ENCODE measurements at regions not wholly inside any gene's neighbourhood (a gene's known extent, or its start where the extent isn't known, plus 50 kb on each side); places are given as distances from the start of the nearest gene placed in this dataset.

GRCh38 chr7:16320099-16320660 is 101.2 kb downstream of the CRPPA start:
- DNase-seq (ENCODE audit: low read depth in 2 of 2) = no peak

GRCh38 chr7:16318989-16319915 is 102.1 kb downstream of the CRPPA start:
- no peak for DNase-seq (ENCODE audit: low read depth in 2 of 2)

GRCh38 chr7:16318463-16318862 is 102.9 kb downstream of the CRPPA start:
- DNase-seq (ENCODE audit: low read depth in 2 of 2) = no peak

DNA sequence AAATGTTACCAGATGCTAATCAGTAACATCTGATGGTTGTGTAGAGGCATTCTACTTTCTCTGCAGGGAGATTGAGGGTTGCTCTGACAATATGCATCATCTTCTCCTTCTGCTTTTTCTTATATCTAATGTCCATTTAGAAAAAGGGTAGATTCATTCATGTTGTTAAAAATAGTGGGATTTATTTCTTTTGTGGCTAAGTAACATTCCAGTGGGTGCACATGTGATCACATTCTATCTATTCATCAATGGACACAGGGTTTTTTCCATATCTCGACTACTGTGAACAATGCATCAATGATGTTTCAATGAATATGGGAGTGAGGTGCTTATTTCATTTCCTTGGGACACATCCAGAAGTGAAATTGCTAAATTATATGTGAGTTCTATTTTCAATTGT is 103.9 kb downstream of the CRPPA start:
- no peak for DNase-seq (ENCODE audit: low read depth in 2 of 2)

- no peak for DNase-seq (ENCODE audit: low read depth in 2 of 2)
Measured at GRCh38 chr7:16315280-16315679, 106.1 kb downstream of the CRPPA start.

DNA sequence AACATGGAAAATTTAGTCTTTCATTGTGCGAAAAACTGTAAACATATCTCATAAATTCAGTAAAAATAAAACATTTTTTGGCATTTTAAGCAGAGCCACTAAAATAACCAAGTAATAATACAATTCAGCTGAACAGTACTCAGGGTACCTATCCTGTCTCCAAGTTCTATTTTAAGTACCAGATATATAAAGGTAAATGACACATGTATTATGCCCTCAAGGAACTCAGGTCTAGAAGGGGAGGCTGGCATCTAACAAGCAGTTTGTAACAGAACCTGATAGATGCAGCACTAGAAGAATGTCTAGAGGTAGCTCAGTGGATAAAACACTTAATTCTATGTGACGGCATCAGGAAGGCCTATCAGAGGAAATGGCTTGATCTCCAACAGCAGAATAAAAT is 112.2 kb downstream of the CRPPA start:
- no peak for DNase-seq (ENCODE audit: low read depth in 2 of 2)

DNA sequence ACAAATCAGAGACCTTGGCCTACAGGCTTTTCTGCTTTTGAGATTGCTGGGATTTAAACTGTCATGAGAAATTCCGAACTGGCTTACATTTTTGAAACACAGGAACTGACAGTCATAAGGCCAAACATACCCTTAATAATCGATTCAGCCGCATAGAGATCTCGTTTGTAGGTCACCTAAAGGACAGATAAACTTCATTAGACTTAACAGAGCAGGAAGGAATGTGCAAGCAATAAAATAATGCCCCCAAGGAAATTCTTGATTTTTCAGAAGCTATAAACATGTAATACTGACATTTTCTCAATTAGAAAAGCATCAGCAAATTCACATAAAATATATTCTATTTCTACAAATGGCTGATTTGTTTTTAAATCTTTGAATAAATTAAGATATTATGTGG is 120.0 kb downstream of the CRPPA start:
- DNase-seq (ENCODE audit: low read depth in 2 of 2) = no peak

GRCh38 chr7:16300361-16300895 is 120.9 kb downstream of the CRPPA start:
- DNase-seq (ENCODE audit: low read depth in 2 of 2) = no peak

- DNase-seq (ENCODE audit: low read depth in 2 of 2) = no peak
Measured at GRCh38 chr7:16299853-16300252, 121.5 kb downstream of the CRPPA start.

DNA sequence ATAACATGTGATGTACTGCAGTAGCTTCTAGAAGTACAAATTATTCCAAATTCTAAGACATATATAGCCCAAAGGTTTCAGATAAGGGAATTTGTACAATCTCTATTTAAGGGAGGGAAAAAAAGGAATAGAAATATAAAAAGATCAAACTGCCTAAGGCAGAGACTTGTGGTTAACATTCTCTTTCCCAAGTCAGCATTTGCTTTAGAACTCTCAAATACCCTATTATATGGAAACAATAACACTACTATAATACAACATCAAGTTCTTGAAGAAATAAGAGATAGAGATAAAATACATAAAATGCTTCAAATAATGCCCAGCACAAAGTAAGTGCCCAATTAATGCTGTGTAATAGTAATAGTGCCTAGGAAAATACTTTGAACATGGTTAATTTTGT is 123.1 kb downstream of the CRPPA start:
- no peak for DNase-seq (ENCODE audit: low read depth in 2 of 2)

DNA sequence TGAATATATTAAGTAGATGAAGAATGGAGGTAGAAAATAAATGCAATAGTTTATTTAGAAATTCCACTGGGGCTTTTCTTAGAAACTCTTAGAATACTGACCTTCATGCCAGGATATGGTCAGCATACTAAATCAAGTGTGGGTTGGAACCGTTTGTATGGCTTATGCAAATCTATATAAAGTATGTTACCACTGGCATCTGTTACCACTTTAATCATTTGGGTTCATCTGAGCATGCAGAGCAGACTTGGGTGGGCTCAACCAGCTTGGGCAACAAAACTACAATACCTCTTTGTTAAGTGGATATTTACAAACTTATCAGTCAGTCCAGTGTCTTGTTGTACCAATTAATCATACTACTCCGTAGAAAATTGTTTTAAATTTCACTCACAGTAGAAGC is 125.8 kb downstream of the CRPPA start:
- no peak for DNase-seq (ENCODE audit: low read depth in 2 of 2)

DNA sequence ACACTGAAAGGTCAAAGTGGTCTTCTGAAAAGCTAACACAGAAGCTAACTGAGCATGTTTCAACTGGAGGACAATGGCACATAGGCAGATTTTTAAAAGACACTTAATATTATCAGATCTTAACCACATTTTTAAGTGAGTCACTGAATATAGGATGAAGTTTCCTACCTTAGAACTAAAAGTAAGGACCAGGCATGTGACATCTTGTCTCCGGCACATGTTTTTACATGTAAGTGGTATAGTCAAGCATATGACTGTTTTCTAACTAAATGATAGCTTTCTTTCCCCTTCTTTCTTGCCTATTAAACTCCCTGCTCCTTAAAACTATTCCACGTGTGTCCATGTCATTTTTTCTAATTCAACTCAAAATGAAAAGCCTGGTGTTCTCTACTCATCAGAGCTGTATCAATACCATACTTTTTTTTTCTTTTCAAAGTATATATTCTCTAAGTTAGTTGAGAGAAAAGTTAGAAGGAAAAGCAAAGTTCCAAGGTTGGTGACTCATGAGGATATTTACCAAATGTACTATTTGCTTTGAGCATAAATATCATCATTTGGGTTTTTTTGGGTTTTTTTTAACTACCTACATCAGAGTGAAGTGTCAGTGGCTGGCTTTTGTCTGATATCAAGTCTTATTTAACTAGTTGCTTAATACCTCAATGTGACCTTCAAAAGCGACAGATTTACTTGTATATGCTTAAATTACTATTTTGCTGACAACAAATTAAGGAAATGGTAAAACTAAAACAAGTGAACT is 127.5 kb downstream of the CRPPA start:
- DNase-seq (ENCODE audit: low read depth in 2 of 2) = no peak

DNA sequence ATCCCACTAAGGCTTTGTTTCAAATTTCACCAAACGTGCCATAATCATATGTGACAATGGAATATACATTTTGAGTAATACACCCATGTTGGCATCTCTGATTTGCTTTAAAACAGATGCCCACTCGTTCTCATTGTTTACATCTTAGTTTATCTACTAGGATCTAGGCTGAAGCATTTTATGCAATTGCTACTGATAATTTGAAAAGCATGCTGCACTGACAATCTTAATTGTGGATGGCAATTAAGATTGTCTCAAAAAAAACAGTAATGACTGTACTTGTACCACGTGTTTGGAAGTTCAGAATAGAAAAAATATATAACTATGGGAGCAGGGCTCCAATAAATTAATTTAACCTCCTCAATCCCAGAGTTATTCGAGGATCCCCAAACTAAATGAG is 136.8 kb downstream of the CRPPA start:
- DNase-seq (ENCODE audit: low read depth in 2 of 2) = no peak

- DNase-seq (ENCODE audit: low read depth in 2 of 2) = no peak
Measured at GRCh38 chr7:16278167-16278787, 143.1 kb downstream of the CRPPA start.

DNA sequence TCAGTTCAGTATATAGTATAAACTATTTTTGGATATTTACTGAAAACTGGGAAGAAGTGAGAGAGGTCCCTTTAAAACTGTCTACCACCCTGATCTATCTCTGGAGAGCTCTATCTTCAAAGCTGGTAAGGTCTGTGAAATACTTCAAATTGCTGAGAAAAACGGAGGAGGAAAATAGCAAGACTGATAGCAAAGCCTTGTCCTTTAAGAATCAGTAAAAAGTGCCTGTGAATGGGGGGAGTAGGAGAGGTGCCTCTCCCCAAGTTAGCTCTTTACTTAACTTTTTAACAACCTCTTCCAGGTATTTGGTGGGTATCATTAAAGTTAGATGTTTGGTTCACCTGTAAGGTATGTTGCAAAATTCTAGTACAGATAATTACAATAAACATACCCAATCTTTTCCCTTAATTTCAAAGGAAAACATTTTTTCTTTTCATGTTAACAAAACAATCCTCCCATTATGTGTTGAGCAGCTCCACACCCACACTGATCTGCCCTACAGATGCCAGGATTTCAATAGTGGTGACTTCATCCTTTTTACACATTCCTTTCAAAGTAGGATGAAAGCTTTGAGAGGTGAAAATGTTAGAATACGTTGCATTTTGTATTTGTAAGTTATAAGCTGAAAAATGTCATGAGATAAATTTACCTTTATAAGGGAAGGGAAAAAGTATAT is 149.2 kb downstream of the CRPPA start:
- no peak for DNase-seq (ENCODE audit: low read depth in 2 of 2)

GRCh38 chr7:16271355-16271915 is 149.9 kb downstream of the CRPPA start:
- DNase-seq (ENCODE audit: low read depth in 2 of 2) = no peak

DNA sequence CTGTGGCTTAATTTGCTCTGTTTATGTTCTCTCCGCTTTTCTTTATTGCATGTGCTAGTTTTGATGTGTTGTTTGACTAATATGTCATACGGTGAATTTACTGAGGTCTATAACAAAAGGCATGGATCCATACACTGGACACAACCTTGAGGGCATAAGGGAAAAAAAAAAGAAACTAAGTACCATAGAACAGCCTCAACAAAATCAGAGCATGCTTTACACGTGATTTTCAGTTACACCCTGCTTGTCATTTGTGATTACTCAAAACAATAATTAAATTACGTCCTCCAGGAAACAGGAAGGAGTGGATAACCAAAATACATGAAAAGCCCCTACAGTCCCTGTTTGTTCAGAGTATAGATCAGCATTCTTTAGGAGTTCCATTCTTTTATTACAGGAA is 150.5 kb downstream of the CRPPA start:
- no peak for DNase-seq (ENCODE audit: low read depth in 2 of 2)

GRCh38 chr7:16268821-16269768 is 152.2 kb downstream of the CRPPA start:
- no peak for DNase-seq (ENCODE audit: low read depth in 2 of 2)

DNA sequence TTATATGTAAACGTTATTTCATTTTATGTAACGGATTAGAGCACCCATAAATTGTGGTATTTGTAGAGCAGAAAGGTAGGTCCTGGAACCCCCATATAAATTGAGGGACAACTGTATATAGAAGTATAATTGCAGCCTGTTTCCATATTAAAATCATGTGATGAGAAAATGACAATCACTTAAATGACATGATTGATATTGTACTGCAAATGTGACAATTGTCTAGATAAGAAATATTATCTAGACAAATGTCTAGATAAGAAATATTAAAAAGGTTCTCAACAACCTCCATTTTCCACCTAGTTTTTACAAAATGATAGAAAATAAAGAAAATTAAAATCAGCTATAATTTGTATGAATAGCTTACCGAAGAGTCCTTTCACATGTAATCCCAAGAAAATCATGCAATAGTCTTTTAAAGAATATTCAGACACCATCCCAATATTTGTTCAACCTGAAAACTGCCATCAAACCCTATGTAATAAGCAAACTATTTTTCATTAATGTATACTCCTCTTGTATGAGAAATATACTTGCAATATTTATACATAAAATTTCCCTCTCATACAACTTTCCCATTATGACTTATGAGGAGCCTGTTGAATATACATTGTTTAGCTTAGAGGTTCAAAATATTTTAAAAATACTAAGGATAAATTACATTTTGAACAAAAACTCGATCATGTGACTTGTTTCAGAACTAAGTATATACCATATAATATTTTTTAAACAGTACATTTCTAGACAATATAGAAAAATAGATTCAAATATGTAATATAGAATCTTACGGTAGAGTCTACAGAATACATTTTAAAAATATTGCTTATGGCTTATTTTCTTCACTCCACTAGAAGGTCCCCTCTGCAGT is 153.2 kb downstream of the CRPPA start:
- DNase-seq (ENCODE audit: low read depth in 2 of 2) = no peak
